Thyroid gland (tissue), 4 donors: ENCODE measurements at regions not wholly inside any gene's neighbourhood (a gene's known extent, or its start where the extent isn't known, plus 50 kb on each side); places are given as distances from the start of the nearest gene placed in this dataset.

Experiments used
- POLR2A ChIP-seq, 2 donors: fragments of 450-650 bp; IDR thresholded peaks; one replicate each; pipeline ENCODE4 v1.6.1; 2017; ENCODE audit warnings: antibody characterized with exemption in 2 of 2, mild to moderate bottlenecking in 2 of 2, moderate library complexity in 1 of 2
- TF ChIP-seq, protein P1 (sequence below), 6 experiments: fragments of 200-600 bp in 3 of 6; fragments of 450-650 bp in 3 of 6; sonication (generic) in 3 of 6; IDR thresholded peaks; one replicate each; pipeline ENCODE4 v1.5.1; 2016 to 2019; ENCODE audit warnings: antibody characterized with exemption in 6 of 6, mild to moderate bottlenecking in 2 of 6, inconsistent platforms in 1 of 6, moderate library complexity in 1 of 6

GRCh38 chr11:25242928-25243327, 746.1 kb downstream of the LUZP2 start:
- TF ChIP-seq, protein P1, sequence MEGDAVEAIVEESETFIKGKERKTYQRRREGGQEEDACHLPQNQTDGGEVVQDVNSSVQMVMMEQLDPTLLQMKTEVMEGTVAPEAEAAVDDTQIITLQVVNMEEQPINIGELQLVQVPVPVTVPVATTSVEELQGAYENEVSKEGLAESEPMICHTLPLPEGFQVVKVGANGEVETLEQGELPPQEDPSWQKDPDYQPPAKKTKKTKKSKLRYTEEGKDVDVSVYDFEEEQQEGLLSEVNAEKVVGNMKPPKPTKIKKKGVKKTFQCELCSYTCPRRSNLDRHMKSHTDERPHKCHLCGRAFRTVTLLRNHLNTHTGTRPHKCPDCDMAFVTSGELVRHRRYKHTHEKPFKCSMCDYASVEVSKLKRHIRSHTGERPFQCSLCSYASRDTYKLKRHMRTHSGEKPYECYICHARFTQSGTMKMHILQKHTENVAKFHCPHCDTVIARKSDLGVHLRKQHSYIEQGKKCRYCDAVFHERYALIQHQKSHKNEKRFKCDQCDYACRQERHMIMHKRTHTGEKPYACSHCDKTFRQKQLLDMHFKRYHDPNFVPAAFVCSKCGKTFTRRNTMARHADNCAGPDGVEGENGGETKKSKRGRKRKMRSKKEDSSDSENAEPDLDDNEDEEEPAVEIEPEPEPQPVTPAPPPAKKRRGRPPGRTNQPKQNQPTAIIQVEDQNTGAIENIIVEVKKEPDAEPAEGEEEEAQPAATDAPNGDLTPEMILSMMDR (IDR thresholded peaks at IDR 0.05) = no peak
- TF ChIP-seq POLR2A (IDR thresholded peaks at IDR 0.05) = no peak
